ENCODE measurements at regions not wholly inside any gene's neighbourhood (a gene's known extent, or its start where the extent isn't known, plus 50 kb on each side); places are given as distances from the start of the nearest gene placed in this dataset.

GRCh38 chr2:87401726-87402345, 346.1 kb upstream of the PLGLB2 start:
- Histone ChIP-seq H3K27ac (ENCODE audit: extremely low read length, insufficient read depth, low read length) (no peak overlapping the region), H3K4me2 (ENCODE audit: low read depth, low read length) (no peak overlapping the region), H3K79me2 (ENCODE audit: insufficient read depth, low read length) (no peaks in the 10 kb centered on the region), H3K9ac (ENCODE audit: insufficient read depth, low read depth, low read length) (no peak overlapping the region), H3K27me3 (ENCODE audit: control insufficient read depth in 1 of 2, insufficient read depth in 2 of 2, low read length in 2 of 2) (no peaks in the 10 kb centered on the region), H3K9me3 (ENCODE audit: low read length) (no peaks in the 10 kb centered on the region), H3K4me3 (replicated peaks in 1 of 3; ENCODE audit: insufficient read depth in 1 of 3, low read depth in 2 of 3, low read length in 3 of 3) (no peak overlapping the region), H3K4me1 (ENCODE audit: insufficient read depth, low read length) (no peaks in the 10 kb centered on the region), H3K36me3 (replicated peaks in 1 of 2; ENCODE audit: control insufficient read depth in 1 of 2, insufficient read depth in 2 of 2, low read length in 2 of 2) (no peaks in the 10 kb centered on the region), H4K20me1 (ENCODE audit: insufficient read depth, low read length) (no peaks in the 10 kb centered on the region), H2AFZ (ENCODE audit: low read length) (no peak overlapping the region)
- in situ Hi-C loops (cut with HindIII; ENCODE audit: extremely low pct_ligation_motif_present, low pct_unique_long_range_greater_than_20kb): no loop called here
- ChIA-PET CTCF (ENCODE audit: low intra/inter-chr PET ratio, low total read pairs) (no interaction called here), POLR2A (no interaction called here)
- 43% methylated on average over 16 of the region's 16 CpGs for WGBS (ENCODE audit: low lambda C conversion rate)
- no peak for TF ChIP-seq RBAK (CRISPR knock-in tag; IDR thresholded peaks at IDR 0.05)
- no peak for TF ChIP-seq NCOR1 (IDR thresholded peaks at IDR 0.05; ENCODE audit: borderline replicate concordance, low read length)
- TF ChIP-seq ZNF567 (CRISPR knock-in tag; IDR thresholded peaks at IDR 0.05; ENCODE audit: borderline replicate concordance): no peak
- TF ChIP-seq ZBTB33 (CRISPR knock-in tag; IDR thresholded peaks at IDR 0.05): no peak
- TF ChIP-seq EEA1 (CRISPR knock-in tag; IDR thresholded peaks at IDR 0.05; ENCODE audit: borderline replicate concordance): no peak
- TF ChIP-seq RCOR2 (CRISPR knock-in tag; IDR thresholded peaks at IDR 0.05): no peak
- no peak for TF ChIP-seq SRSF1 (optimal IDR thresholded peaks at IDR 0.05; ENCODE audit: low read depth, low read length)
- no peak for TF ChIP-seq MEIS2 (CRISPR knock-in tag; IDR thresholded peaks at IDR 0.05)
- TF ChIP-seq ZSCAN25 (CRISPR knock-in tag; IDR thresholded peaks at IDR 0.05): no peak
- no peak for TF ChIP-seq XRCC5 (optimal IDR thresholded peaks at IDR 0.05; ENCODE audit: low read length)
- TF ChIP-seq CBFB (CRISPR knock-in tag; IDR thresholded peaks at IDR 0.05): no peak
- TF ChIP-seq SOX13 (IDR thresholded peaks at IDR 0.05): no peak
- no peak for TF ChIP-seq SOX13 (CRISPR knock-in tag; conservative IDR thresholded peaks at IDR 0.05 in 1 of 2, IDR thresholded peaks at IDR 0.05 in 1 of 2)
- no TSS peak for BruUV-seq (replicated peaks)
- DNase-seq (ENCODE audit: low spot score): no peak
- ATAC-seq: no peak
- intact Hi-C loops (cut with micrococcal nuclease; ENCODE audit: unreplicated experiment): no loop called here
- no peak for FAIRE-seq
